Prostate gland (tissue), 2 donors: ENCODE measurements at regions not wholly inside any gene's neighbourhood (a gene's known extent, or its start where the extent isn't known, plus 50 kb on each side); places are given as distances from the start of the nearest gene placed in this dataset.

Source experiments
- CTCF ChIP-seq, 4 experiments: fragments of 200-600 bp in 2 of 4; fragments of 450-650 bp in 2 of 4; sonication (generic) in 2 of 4; IDR thresholded peaks; 1 replicate in 3 of 4; 2 replicates in 1 of 4; pipeline ENCODE4 v1.5.1; 2016 to 2019; ENCODE audit warnings: antibody characterized with exemption in 4 of 4, mild to moderate bottlenecking in 2 of 4, moderate library complexity in 2 of 4
- POLR2A ChIP-seq: fragments of 450-650 bp; IDR thresholded peaks from one replicate; pipeline ENCODE4 v1.6.1; 2016; ENCODE audit warnings: antibody characterized with exemption, mild to moderate bottlenecking

- TF ChIP-seq CTCF (IDR thresholded peaks at IDR 0.05) = no peak
- no peak for TF ChIP-seq POLR2A
Measured at GRCh38 chr3:139140553-139140952, 95.9 kb upstream of the PRR23C start.
